SK-N-MC (cell line): ENCODE measurements at regions not wholly inside any gene's neighbourhood (a gene's known extent, or its start where the extent isn't known, plus 50 kb on each side); places are given as distances from the start of the nearest gene placed in this dataset.

Experiments
- EZH2 ChIP-seq: fragments of 200-600 bp; sonication (generic); IDR thresholded peaks from one replicate; pipeline ENCODE4 v1.6.1; 2017; ENCODE audit warnings: antibody characterized with exemption
- FOXP2 ChIP-seq: optimal IDR thresholded peaks from 2 replicates; pipeline ENCODE3; 2011; ENCODE audit warnings: mild to moderate bottlenecking, moderate library complexity; ENCODE audit not compliant: insufficient read depth; ENCODE audit errors: extremely low read length, control extremely low read depth
- POLR2AphosphoS5 ChIP-seq: IDR thresholded peaks from 2 replicates; pipeline ENCODE4 v1.6.1; 2012; ENCODE audit warnings: mild to moderate bottlenecking, low read depth, low read length, borderline replicate concordance

DNA sequence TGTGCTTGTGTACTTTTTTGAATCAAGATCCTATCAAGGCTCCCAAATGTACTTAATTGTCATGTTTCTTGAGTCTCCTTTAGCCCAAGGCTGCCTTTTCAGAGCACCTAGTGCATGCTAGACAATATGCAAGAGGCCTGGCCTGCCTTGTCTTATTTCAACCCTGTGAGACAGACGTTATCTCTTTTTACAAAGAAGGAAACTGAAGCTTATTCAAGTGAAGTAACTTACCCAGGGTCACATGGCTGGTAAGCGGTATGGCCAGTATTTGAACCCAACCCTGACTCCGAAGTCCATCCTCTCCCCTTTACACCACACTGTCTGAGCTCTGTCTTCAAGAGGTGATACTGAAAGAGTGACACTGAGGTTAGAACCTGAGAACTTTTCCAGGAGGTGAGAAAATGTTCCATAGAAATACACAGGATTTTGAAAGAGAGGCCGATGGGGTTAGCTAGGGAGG is 505.1 kb downstream of the FOXO1 start:
- TF ChIP-seq POLR2AphosphoS5 (no peak), FOXP2 (no peak), EZH2 (no peak)
